Fibroblast of lung (primary cell): ENCODE measurements at regions not wholly inside any gene's neighbourhood (a gene's known extent, or its start where the extent isn't known, plus 50 kb on each side); places are given as distances from the start of the nearest gene placed in this dataset.

Experiments used
- DNase-seq, 2 donors: peaks; one replicate each; pipeline versions ENCODE4 v3.0.0 to v3.0.0-alpha.2; 2010; ENCODE audit warnings: low read depth in 2 of 2
- H2AFZ ChIP-seq: 2 replicates; pipeline ENCODE4 v1.5.1; 2012; ENCODE audit warnings: low read length, control low read depth, inconsistent platforms
- H3K27ac ChIP-seq: 2 replicates; pipeline ENCODE4 v1.5.1; 2011; ENCODE audit warnings: low read length, control low read depth; ENCODE audit not compliant: insufficient read depth
- H3K27me3 ChIP-seq: 2 replicates; pipeline ENCODE4 v1.5.1; 2011; ENCODE audit warnings: mild to moderate bottlenecking, low read length; ENCODE audit not compliant: control insufficient read depth, insufficient read depth
- H3K36me3 ChIP-seq: 2 replicates; pipeline ENCODE4 v1.5.1; 2011; ENCODE audit warnings: low read length; ENCODE audit not compliant: control insufficient read depth, insufficient read depth
- H3K4me1 ChIP-seq: 2 replicates; pipeline ENCODE4 v1.5.1; 2011; ENCODE audit warnings: low read length; ENCODE audit not compliant: control insufficient read depth, insufficient read depth; ENCODE audit errors: extremely low read depth
- H3K4me2 ChIP-seq: 2 replicates; pipeline ENCODE4 v1.5.1; 2011; ENCODE audit warnings: low read length, control low read depth; ENCODE audit not compliant: insufficient read depth; ENCODE audit errors: extremely low read depth
- H3K4me3 ChIP-seq, 4 experiments: fragments of 200-600 bp in 1 of 4; sonication (generic) in 1 of 4; replicated peaks in 1 of 4; 2 replicates each; pipeline ENCODE4 v1.5.1; 2011 to 2016; ENCODE audit warnings: low read length in 4 of 4, low read depth in 3 of 4, mild to moderate bottlenecking in 3 of 4, control low read depth in 2 of 4, inconsistent platforms in 1 of 4, mixed read lengths in 1 of 4; ENCODE audit not compliant: insufficient read depth in 1 of 4; ENCODE audit errors: control extremely low read depth in 1 of 4
- H3K79me2 ChIP-seq: 2 replicates; pipeline ENCODE4 v1.5.1; 2012; ENCODE audit warnings: mild to moderate bottlenecking, low read length, inconsistent platforms; ENCODE audit not compliant: control insufficient read depth, insufficient read depth
- H3K9ac ChIP-seq: 2 replicates; pipeline ENCODE4 v1.5.1; 2011; ENCODE audit warnings: mild to moderate bottlenecking, low read length, control low read depth; ENCODE audit not compliant: insufficient read depth
- H3K9me3 ChIP-seq: 2 replicates; pipeline ENCODE4 v1.5.1; 2012; ENCODE audit warnings: low read depth, low read length; ENCODE audit not compliant: control insufficient read depth, insufficient read depth
- H4K20me1 ChIP-seq: 2 replicates; pipeline ENCODE4 v1.5.1; 2011; ENCODE audit warnings: low read length; ENCODE audit not compliant: control insufficient read depth, insufficient read depth; ENCODE audit errors: extremely low read depth
- CTCF ChIP-seq, 2 donors: IDR thresholded peaks in 1 of 2; conservative IDR thresholded peaks in 1 of 2; 1 replicate in 1 of 2; 2 replicates in 1 of 2; pipeline ENCODE4 v1.5.1; 2011 to 2012; ENCODE audit warnings: low read length in 2 of 2, control low read depth in 1 of 2, inconsistent platforms in 1 of 2, low read depth in 1 of 2, mild to moderate bottlenecking in 1 of 2
- EZH2 ChIP-seq: IDR thresholded peaks from 2 replicates; pipeline ENCODE4 v1.5.1; 2012; ENCODE audit warnings: low read length, control low read depth, mild to moderate bottlenecking; ENCODE audit errors: missing control alignments

DNA sequence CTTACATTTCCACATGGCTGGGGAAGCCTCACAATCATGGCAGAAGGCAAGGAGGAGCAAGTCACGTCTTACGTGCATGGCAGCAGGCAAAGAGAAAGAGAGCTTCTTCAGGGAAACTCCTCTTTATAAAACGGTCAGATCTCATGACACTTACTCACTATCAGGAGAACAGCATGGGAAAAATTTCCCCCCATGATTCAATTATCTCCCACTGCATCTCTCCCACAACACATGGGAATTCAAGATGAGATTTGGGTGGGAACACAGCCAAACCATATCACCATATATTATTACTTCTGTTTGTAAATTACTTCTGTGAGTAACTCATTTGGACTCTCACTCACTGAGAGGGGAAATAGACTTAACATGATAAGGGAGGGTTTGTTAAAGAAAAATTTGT, 1496.8 kb upstream of the TMEM132C start:
- Histone ChIP-seq H3K27ac (no peak overlapping the region), H2AFZ (no peak overlapping the region), H4K20me1 (no peaks in the 10 kb centered on the region), H3K4me2 (no peak overlapping the region), H3K36me3 (no peaks in the 10 kb centered on the region), H3K9ac (no peak overlapping the region), H3K4me1 (no peaks in the 10 kb centered on the region), H3K4me3 (no peak overlapping the region), H3K79me2 (no peaks in the 10 kb centered on the region), H3K27me3 (no peaks in the 10 kb centered on the region), H3K9me3 (no peaks in the 10 kb centered on the region)
- TF ChIP-seq EZH2 (no peak), CTCF (conservative IDR thresholded peaks at IDR 0.05 in 1 of 2, IDR thresholded peaks at IDR 0.05 in 1 of 2; ENCODE audit: low read depth in 1 of 2, low read length in 2 of 2) (no peak)
- DNase-seq: no peak

- Histone ChIP-seq H3K79me2 (no peaks in the 10 kb centered on the region), H3K9me3 (no peaks in the 10 kb centered on the region), H3K4me3 (no peak overlapping the region), H3K4me1 (no peaks in the 10 kb centered on the region), H3K27me3 (no peaks in the 10 kb centered on the region), H3K4me2 (no peak overlapping the region), H3K27ac (no peak overlapping the region), H4K20me1 (no peaks in the 10 kb centered on the region), H2AFZ (no peak overlapping the region), H3K9ac (no peak overlapping the region), H3K36me3 (no peaks in the 10 kb centered on the region)
- TF ChIP-seq EZH2: no peak
- DNase-seq: peak in 1 of 2 donors; percentile 76
Observed at GRCh38 chr12:126772171-126772864, 1494.7 kb upstream of the TMEM132C start.

- Histone ChIP-seq H3K79me2 (no peaks in the 10 kb centered on the region), H3K4me2 (no peak overlapping the region), H3K4me1 (no peaks in the 10 kb centered on the region), H3K9me3 (no peaks in the 10 kb centered on the region), H3K36me3 (no peaks in the 10 kb centered on the region), H2AFZ (no peak overlapping the region), H4K20me1 (no peaks in the 10 kb centered on the region), H3K9ac (no peak overlapping the region), H3K27me3 (no peaks in the 10 kb centered on the region), H3K27ac (no peak overlapping the region), H3K4me3 (no peak overlapping the region)
- no peak for TF ChIP-seq CTCF (conservative IDR thresholded peaks at IDR 0.05 in 1 of 2, IDR thresholded peaks at IDR 0.05 in 1 of 2; ENCODE audit: low read depth in 1 of 2, low read length in 2 of 2)
- no peak for TF ChIP-seq EZH2
- DNase-seq: no peak
Observed at GRCh38 chr12:126773012-126773411, 1494.0 kb upstream of the TMEM132C start.
